Activated CD8-positive, alpha-beta memory T cell treated with anti-CD3 and anti-CD28 coated beads for 48 hours (primary cell): ENCODE measurements at regions not wholly inside any gene's neighbourhood (a gene's known extent, or its start where the extent isn't known, plus 50 kb on each side); places are given as distances from the start of the nearest gene placed in this dataset.
"Not testable (repeated sequence)": the region's sequence is repeated elsewhere in the genome, so short reads cannot be mapped to it uniquely, and the experiment has no call there.

ENCODE experiments used
- DNase-seq, 3 experiments: peaks; one replicate each; pipeline ENCODE4 v3.0.0-alpha.2; 2020; ENCODE audit warnings: low read depth in 2 of 3, low spot score in 2 of 3

DNA sequence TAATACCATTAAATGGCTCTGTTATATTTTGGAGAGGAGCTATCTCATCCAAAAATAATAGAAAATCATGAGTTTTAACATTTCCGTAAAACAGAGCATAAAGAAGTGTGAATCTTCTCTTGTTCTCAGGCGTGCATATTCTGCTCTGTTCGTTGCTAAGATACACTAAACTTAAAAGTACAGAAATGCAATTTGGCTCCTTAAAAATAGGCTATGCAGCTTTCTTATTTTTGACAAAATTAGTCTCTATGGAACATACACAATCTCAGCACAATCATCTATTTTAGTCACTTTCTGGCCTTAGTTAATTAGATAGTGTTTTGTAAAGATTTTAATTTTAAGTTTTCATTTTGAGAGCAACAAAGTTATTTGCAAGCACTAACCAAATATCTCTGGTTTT lies 79.0 kb upstream of the USP25 start:
- DNase-seq = no peak

- no peak for DNase-seq
Observed at GRCh38 chr21:15651172-15651571, 78.6 kb upstream of the USP25 start.

DNA sequence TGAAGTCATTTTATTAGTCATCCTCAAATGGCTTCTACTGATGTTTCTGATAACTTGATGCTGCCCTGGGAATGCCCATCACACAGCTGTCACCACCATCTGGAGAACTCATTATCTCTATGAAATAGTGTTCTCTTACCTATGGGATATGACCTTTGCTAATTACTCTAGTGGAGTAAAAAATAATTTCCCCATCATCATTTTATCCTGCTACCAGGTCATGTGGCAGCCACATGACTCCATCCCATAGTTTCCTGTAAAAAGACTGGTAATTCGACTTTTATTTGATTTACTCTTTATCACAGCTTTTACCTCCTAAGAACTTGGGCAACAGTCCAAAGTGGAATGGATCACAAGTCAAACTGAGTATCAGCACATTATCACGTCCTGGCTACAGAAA lies 76.1 kb upstream of the USP25 start:
- DNase-seq = no peak

DNA sequence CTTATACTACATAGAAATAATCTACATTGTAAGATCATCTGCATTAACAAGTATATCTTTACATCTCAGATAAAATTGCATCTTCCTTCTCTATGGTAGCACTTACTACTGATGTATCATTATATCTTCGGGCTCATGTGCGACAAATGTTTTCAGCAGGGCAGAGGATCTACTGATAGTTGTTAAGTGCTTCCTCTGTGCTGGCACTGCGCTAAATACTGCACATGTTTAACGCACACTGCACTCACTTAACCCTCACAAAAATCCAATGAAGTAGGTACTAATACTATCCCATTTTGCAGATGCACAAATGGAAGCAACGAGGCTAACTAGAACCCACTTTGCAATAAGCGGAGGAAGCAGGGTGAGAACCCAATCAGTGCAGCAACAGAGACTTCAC lies 75.6 kb upstream of the USP25 start:
- no peak for DNase-seq

GRCh38 chr21:15659753-15660422 lies 69.9 kb upstream of the USP25 start:
- DNase-seq = no peak

DNA sequence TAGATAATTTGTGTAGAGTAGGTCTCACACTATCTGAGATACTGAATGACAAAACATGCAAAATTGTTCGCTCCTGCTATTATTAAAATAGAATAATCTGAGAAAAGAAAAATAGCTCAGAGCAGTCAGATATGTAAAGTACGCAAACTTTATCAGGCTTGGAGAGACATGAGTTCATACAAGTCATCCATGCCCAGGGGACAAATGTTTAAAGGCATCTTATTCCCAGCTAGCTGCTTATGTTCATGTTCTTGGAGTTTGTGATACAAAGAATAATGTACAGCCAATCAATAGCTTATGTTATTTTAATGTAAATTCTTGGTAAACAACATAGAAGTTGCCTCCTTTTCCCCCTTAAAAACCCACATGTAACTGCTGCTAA lies 69.4 kb upstream of the USP25 start:
- no peak for DNase-seq

- no peak for DNase-seq
Observed at GRCh38 chr21:15667010-15667409, 62.8 kb upstream of the USP25 start.

DNA sequence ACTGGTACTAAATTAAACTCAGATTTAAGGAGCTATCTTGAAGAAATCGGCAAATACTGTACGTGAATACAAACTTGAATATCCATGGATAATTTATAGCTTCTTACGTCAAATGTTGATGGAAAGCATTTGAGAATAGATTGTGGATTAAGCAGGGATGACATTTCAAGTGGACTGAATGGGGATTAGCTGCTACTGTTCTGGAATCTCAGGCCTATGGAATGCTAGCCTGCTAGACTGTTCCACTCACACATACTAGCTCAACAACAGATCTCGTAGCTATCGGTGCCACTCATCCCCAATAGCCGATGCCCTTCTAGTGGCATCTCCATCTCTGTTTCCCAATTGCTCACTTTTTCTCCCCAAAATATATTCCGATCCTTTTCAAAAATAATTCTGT lies 62.0 kb upstream of the USP25 start:
- DNase-seq = no peak

DNA sequence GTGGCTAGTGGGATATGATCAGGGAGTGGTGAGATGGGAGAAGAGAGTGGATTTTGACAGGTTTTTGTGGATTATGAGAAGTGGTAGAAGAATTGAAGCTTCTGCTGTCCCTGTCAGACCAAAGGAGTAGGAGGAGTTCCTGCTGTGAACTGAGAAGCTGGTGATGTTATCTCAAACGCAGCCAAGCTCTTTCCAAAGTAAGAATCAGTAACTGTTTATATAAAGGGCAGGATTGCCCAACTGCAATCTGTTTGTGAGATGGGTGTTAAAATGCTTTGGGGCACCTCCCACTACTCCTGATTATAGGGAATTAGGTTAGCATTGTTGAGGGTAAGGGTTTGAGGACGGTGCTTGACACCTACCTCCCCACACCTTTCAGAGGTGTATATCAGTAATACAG lies 60.5 kb upstream of the USP25 start:
- no peak for DNase-seq

- DNase-seq = no peak
Observed at GRCh38 chr21:15671188-15671587, 58.6 kb upstream of the USP25 start.

DNA sequence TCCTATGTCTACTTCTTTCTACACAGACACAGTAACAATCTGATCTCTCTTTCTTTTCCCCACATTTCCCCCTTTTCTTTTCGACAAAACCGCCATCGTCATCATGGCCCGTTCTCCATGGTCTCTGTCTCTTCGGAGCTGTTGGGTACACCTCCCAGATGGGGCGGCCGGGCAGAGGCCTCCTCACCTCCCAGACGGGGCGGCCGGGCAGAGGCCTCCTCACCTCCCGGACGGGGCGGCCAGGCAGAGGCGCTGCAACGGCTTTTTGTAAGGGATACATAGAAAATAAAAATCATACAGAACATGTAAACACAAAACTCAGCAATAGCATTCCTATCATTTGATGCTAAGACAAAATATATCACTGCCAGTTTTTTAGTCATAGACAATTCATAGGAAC lies 57.2 kb upstream of the USP25 start:
- not testable (repeated sequence) for DNase-seq

- no peak for DNase-seq
Observed at GRCh38 chr21:15676935-15677334, 52.8 kb upstream of the USP25 start.

GRCh38 chr21:15679630-15680029 lies 50.2 kb upstream of the USP25 start:
- DNase-seq = no peak
